HG03575 (cell line): ENCODE measurements at regions not wholly inside any gene's neighbourhood (a gene's known extent, or its start where the extent isn't known, plus 50 kb on each side); places are given as distances from the start of the nearest gene placed in this dataset.

Source experiments
- ATAC-seq: cut with Tn5 transposase; IDR thresholded peaks from one replicate; pipeline ENCODE4 v1.9.1; 2021; ENCODE audit not compliant: unreplicated experiment, insufficient number of reproducible peaks, low FRiP score; ENCODE audit errors: extremely low read depth

GRCh38 chr18:45439851-45440645 is 175.2 kb upstream of the SLC14A2 start:
- no peak for ATAC-seq

GRCh38 chr18:45441110-45441847 is 174.0 kb upstream of the SLC14A2 start:
- ATAC-seq = no peak

- ATAC-seq = no peak
Observed at GRCh38 chr18:45444040-45444439, 171.2 kb upstream of the SLC14A2 start.

- no peak for ATAC-seq
Observed at GRCh38 chr18:45447355-45448265, 167.7 kb upstream of the SLC14A2 start.

GRCh38 chr18:45448871-45449270 is 166.4 kb upstream of the SLC14A2 start:
- no peak for ATAC-seq

GRCh38 chr18:45449418-45450227 is 165.7 kb upstream of the SLC14A2 start:
- no peak for ATAC-seq

- ATAC-seq = no peak
Observed at GRCh38 chr18:45456090-45457021, 158.9 kb upstream of the SLC14A2 start.

GRCh38 chr18:45458033-45458432 is 157.2 kb upstream of the SLC14A2 start:
- no peak for ATAC-seq

- ATAC-seq = no peak
Observed at GRCh38 chr18:45462179-45462578, 153.1 kb upstream of the SLC14A2 start.

GRCh38 chr18:45463451-45463850 is 151.8 kb upstream of the SLC14A2 start:
- no peak for ATAC-seq

- ATAC-seq = no peak
Observed at GRCh38 chr18:45464619-45465018, 150.7 kb upstream of the SLC14A2 start.

GRCh38 chr18:45467293-45467692 is 148.0 kb upstream of the SLC14A2 start:
- ATAC-seq = no peak

- no peak for ATAC-seq
Observed at GRCh38 chr18:45467945-45468344, 147.3 kb upstream of the SLC14A2 start.

GRCh38 chr18:45478889-45479288 is 136.4 kb upstream of the SLC14A2 start:
- ATAC-seq = no peak

- no peak for ATAC-seq
Observed at GRCh38 chr18:45480219-45481015, 134.9 kb upstream of the SLC14A2 start.

GRCh38 chr18:45481821-45482220 is 133.5 kb upstream of the SLC14A2 start:
- no peak for ATAC-seq

GRCh38 chr18:45482286-45482685 is 133.0 kb upstream of the SLC14A2 start:
- no peak for ATAC-seq
